Esophagus muscularis mucosa (tissue), 4 donors: ENCODE measurements at regions not wholly inside any gene's neighbourhood (a gene's known extent, or its start where the extent isn't known, plus 50 kb on each side); places are given as distances from the start of the nearest gene placed in this dataset.

Experiments
- CTCF ChIP-seq, 3 experiments: fragments of 200-600 bp in 2 of 3; fragments of 450-650 bp in 1 of 3; sonication (generic) in 2 of 3; IDR thresholded peaks; one replicate each; pipeline ENCODE4 v1.5.1; 2017 to 2019; ENCODE audit warnings: antibody characterized with exemption in 3 of 3, mild to moderate bottlenecking in 2 of 3, moderate library complexity in 1 of 3
- EP300 ChIP-seq: sonication (generic); formaldehyde crosslinking; IDR thresholded peaks from one replicate; pipeline ENCODE4 v1.6.1; 2017; ENCODE audit warnings: antibody characterized with exemption
- POLR2A ChIP-seq: fragments of 450-650 bp; IDR thresholded peaks from one replicate; pipeline ENCODE4 v1.6.1; 2017; ENCODE audit warnings: antibody characterized with exemption, moderate library complexity, mild to moderate bottlenecking, low read depth
- POLR2AphosphoS5 ChIP-seq, 2 donors: sonication (generic); formaldehyde crosslinking; IDR thresholded peaks; one replicate each; pipeline ENCODE4 v1.6.1; 2017; ENCODE audit warnings: antibody characterized with exemption in 2 of 2

GRCh38 chr1:194067772-194068171 is 881.4 kb upstream of the B3GALT2 start:
- TF ChIP-seq CTCF (IDR thresholded peaks at IDR 0.05) (no peak), POLR2A (no peak), POLR2AphosphoS5 (IDR thresholded peaks at IDR 0.05) (no peak), EP300 (no peak)
